GM03348 (cell line): ENCODE measurements at regions not wholly inside any gene's neighbourhood (a gene's known extent, or its start where the extent isn't known, plus 50 kb on each side); places are given as distances from the start of the nearest gene placed in this dataset.

Source experiments
- DNase-seq: peaks from one replicate; pipeline ENCODE4 v3.0.0; 2012; ENCODE audit warnings: low spot score

- DNase-seq, result peak; percentile 59
Observed at GRCh38 chr7:113710310-113711096, 208.3 kb downstream of the PPP1R3A start.

- DNase-seq, result no peak
Observed at GRCh38 chr7:113705439-113705838, 213.4 kb downstream of the PPP1R3A start.

- DNase-seq, result peak; percentile 51
Observed at GRCh38 chr7:113698556-113699220, 220.1 kb downstream of the PPP1R3A start.

- no peak for DNase-seq
Observed at GRCh38 chr7:113694149-113694548, 224.7 kb downstream of the PPP1R3A start.

GRCh38 chr7:113684165-113684564 lies 234.6 kb downstream of the PPP1R3A start:
- no peak for DNase-seq

GRCh38 chr7:113677811-113678210 lies 241.0 kb downstream of the PPP1R3A start:
- no peak for DNase-seq

GRCh38 chr7:113664867-113665266 lies 253.9 kb downstream of the PPP1R3A start:
- DNase-seq, result no peak

GRCh38 chr7:113659416-113659815 lies 259.4 kb downstream of the PPP1R3A start:
- no peak for DNase-seq

- no peak for DNase-seq
Observed at GRCh38 chr7:113657603-113658002, 261.2 kb downstream of the PPP1R3A start.

GRCh38 chr7:113652501-113652900 lies 266.3 kb downstream of the PPP1R3A start:
- no peak for DNase-seq

GRCh38 chr7:113649556-113649955 lies 269.3 kb downstream of the PPP1R3A start:
- DNase-seq, result no peak

GRCh38 chr7:113639221-113639620 lies 279.6 kb downstream of the PPP1R3A start:
- no peak for DNase-seq

- DNase-seq, result no peak
Observed at GRCh38 chr7:113636727-113637421, 281.9 kb downstream of the PPP1R3A start.

- no peak for DNase-seq
Observed at GRCh38 chr7:113635492-113635891, 283.3 kb downstream of the PPP1R3A start.

GRCh38 chr7:113633073-113633472 lies 285.7 kb downstream of the PPP1R3A start:
- DNase-seq, result no peak

GRCh38 chr7:113628948-113629847 lies 289.6 kb downstream of the PPP1R3A start:
- no peak for DNase-seq

- no peak for DNase-seq
Observed at GRCh38 chr7:113625494-113626102, 293.2 kb downstream of the PPP1R3A start.

GRCh38 chr7:113622796-113623195 lies 296.0 kb downstream of the PPP1R3A start:
- no peak for DNase-seq

- no peak for DNase-seq
Observed at GRCh38 chr7:113610572-113610971, 308.2 kb downstream of the PPP1R3A start.

GRCh38 chr7:113608782-113609181 lies 310.0 kb downstream of the PPP1R3A start:
- no peak for DNase-seq

GRCh38 chr7:113606325-113606724 lies 312.5 kb downstream of the PPP1R3A start:
- no peak for DNase-seq
